HK-2 (cell line): ENCODE measurements at regions not wholly inside any gene's neighbourhood (a gene's known extent, or its start where the extent isn't known, plus 50 kb on each side); places are given as distances from the start of the nearest gene placed in this dataset.

ENCODE experiments used
- DNase-seq: peaks from one replicate; pipeline ENCODE4 v3.0.0-alpha.2; 2018; ENCODE audit not compliant: unreplicated experiment

- no peak for DNase-seq
Measured at GRCh38 chr22:49303781-49304461, 523.8 kb downstream of the BRD1 start.

- no peak for DNase-seq
Measured at GRCh38 chr22:49303061-49303735, 524.5 kb downstream of the BRD1 start.

GRCh38 chr22:49302530-49302929 is 525.1 kb downstream of the BRD1 start:
- no peak for DNase-seq

GRCh38 chr22:49302150-49302460 is 525.6 kb downstream of the BRD1 start:
- no peak for DNase-seq

GRCh38 chr22:49301398-49302149 is 526.1 kb downstream of the BRD1 start:
- no peak for DNase-seq

- no peak for DNase-seq
Measured at GRCh38 chr22:49300951-49301397, 526.7 kb downstream of the BRD1 start.

GRCh38 chr22:49300241-49300640 is 527.4 kb downstream of the BRD1 start:
- no peak for DNase-seq

GRCh38 chr22:49299821-49300231 is 527.8 kb downstream of the BRD1 start:
- no peak for DNase-seq

- DNase-seq = no peak
Measured at GRCh38 chr22:49298834-49299750, 528.6 kb downstream of the BRD1 start.

GRCh38 chr22:49297871-49298721 is 529.6 kb downstream of the BRD1 start:
- no peak for DNase-seq

- DNase-seq = no peak
Measured at GRCh38 chr22:49297286-49297870, 530.3 kb downstream of the BRD1 start.

- no peak for DNase-seq
Measured at GRCh38 chr22:49296561-49296960, 531.1 kb downstream of the BRD1 start.

- DNase-seq = no peak
Measured at GRCh38 chr22:49295851-49296560, 531.7 kb downstream of the BRD1 start.

GRCh38 chr22:49295465-49295743 is 532.3 kb downstream of the BRD1 start:
- no peak for DNase-seq

- no peak for DNase-seq
Measured at GRCh38 chr22:49294656-49295464, 532.8 kb downstream of the BRD1 start.

- DNase-seq = no peak
Measured at GRCh38 chr22:49292909-49293308, 534.8 kb downstream of the BRD1 start.

- no peak for DNase-seq
Measured at GRCh38 chr22:49291781-49292180, 535.9 kb downstream of the BRD1 start.

GRCh38 chr22:49291169-49291568 is 536.5 kb downstream of the BRD1 start:
- no peak for DNase-seq

- DNase-seq = no peak
Measured at GRCh38 chr22:49290711-49291110, 537.0 kb downstream of the BRD1 start.
